ENCODE measurements at regions not wholly inside any gene's neighbourhood (a gene's known extent, or its start where the extent isn't known, plus 50 kb on each side); places are given as distances from the start of the nearest gene placed in this dataset.
"Not testable (repeated sequence)": the region's sequence is repeated elsewhere in the genome, so short reads cannot be mapped to it uniquely, and the experiment has no call there.

- DNase-seq: peak; percentile 45
Measured at GRCh38 chrX:66110112-66110511, 53.9 kb upstream of the HEPH start.

GRCh38 chrX:66107860-66108259, 56.2 kb upstream of the HEPH start:
- DNase-seq: not testable (repeated sequence)

GRCh38 chrX:66102398-66102797, 61.6 kb upstream of the HEPH start:
- not testable (repeated sequence) for DNase-seq

- peak; percentile 8 for DNase-seq
Measured at GRCh38 chrX:66098162-66098561, 58.3 kb upstream of the VSIG4 start.

GRCh38 chrX:66096987-66097386, 57.1 kb upstream of the VSIG4 start:
- DNase-seq: not testable (repeated sequence)

GRCh38 chrX:66090004-66090403, 50.1 kb upstream of the VSIG4 start:
- DNase-seq: not testable (repeated sequence)
